Activated CD8-positive, alpha-beta memory T cell treated with anti-CD3 and anti-CD28 coated beads for 36 hours (primary cell): ENCODE measurements at regions not wholly inside any gene's neighbourhood (a gene's known extent, or its start where the extent isn't known, plus 50 kb on each side); places are given as distances from the start of the nearest gene placed in this dataset.

Source experiments
- CTCF ChIA-PET: fragments of 350-600 bp; sonication (Branson Sonifier 250); formaldehyde crosslinking; loops from one replicate; lab custom pipeline; 2021; ENCODE audit warnings: antibody characterized with exemption; lab: Charles Lee
- POLR2A ChIA-PET: fragments of 350-600 bp; sonication (Branson Sonifier 250); formaldehyde crosslinking; loops from one replicate; lab custom pipeline; 2021; ENCODE audit warnings: antibody characterized with exemption; lab: Charles Lee

GRCh38 chr14:40003773-40004172, 571.5 kb upstream of the FBXO33 start:
- POLR2A ChIA-PET = no interaction called here
- CTCF ChIA-PET = no interaction called here

DNA sequence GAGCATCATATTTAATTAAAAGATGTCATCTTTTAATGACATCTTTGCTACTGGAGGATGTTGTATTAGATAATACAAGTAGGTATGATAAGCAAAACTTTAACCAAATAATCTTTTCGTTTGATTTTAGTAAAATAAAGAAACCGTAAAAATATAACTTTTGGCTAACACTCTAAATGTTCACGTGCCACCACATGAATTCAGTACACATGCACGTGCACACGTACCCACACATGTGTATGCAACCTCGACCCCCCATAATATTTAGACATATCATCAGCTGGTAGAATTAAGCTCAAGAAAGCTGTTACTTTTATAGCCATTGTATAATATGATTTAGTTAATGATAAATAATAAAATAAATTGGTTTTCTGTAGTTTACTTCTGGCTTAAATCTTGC, 566.6 kb upstream of the FBXO33 start:
- CTCF ChIA-PET = no interaction called here
- POLR2A ChIA-PET = no interaction called here

DNA sequence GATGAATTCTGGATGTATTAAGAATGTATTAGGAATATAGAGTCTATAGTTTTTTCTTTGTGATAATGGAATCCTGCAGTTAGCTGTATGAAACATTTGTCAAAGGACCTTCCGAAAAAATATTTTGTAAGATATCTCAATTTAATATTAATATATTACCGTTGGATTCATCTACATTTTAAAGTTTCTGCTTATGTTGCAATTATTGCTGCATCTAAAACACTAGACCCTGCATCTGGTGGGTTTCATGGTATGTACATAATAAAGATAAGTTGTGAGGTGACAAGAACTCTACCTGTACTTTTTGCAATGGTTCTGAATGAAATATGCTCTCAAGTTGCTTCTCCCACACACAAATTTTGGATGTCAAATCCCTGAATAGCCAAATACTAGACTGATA, 565.9 kb upstream of the FBXO33 start:
- ChIA-PET CTCF (no interaction called here), POLR2A (no interaction called here)

DNA sequence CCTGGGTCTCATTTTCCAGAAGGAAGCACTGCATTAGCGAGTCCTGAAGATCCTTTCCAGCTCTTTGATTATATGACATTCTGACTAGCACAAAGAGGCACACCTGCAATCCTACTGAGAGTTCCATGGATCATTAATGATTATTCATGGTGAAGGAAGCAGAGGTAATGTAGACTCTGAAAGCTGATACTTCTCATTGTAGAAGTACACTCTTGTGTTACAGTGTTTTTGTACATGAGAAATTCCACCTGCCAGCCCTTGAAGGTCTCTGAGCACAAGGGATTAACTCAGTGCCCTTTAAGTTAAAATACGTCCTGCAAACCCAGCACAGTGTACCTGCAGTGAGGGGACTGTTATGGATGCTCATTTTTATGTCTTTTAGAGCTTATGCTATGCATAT, 558.8 kb upstream of the FBXO33 start:
- ChIA-PET CTCF (no interaction called here), POLR2A (no interaction called here)

DNA sequence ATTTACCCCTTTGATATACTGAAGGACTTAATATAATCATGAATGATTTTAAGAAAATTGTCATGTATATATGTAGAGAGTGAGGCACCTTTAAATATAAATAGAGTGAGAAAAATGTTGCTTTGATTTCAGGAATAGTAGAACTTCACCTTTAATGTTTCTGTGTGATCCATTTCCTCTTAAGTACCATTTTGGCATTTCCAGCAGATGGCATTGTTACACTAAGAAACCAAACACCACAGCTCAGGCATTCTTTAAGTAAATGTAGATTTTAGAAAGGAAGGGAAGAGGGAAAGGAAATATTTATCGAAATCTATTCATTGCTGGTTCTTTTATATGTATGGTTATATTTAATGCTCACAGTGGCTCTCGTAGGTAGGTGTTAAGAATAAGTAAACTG, 556.7 kb upstream of the FBXO33 start:
- ChIA-PET CTCF (no interaction called here), POLR2A (no interaction called here)

- ChIA-PET CTCF (no interaction called here), POLR2A (no interaction called here)
Observed at GRCh38 chr14:39984323-39984722, 552.1 kb upstream of the FBXO33 start.

DNA sequence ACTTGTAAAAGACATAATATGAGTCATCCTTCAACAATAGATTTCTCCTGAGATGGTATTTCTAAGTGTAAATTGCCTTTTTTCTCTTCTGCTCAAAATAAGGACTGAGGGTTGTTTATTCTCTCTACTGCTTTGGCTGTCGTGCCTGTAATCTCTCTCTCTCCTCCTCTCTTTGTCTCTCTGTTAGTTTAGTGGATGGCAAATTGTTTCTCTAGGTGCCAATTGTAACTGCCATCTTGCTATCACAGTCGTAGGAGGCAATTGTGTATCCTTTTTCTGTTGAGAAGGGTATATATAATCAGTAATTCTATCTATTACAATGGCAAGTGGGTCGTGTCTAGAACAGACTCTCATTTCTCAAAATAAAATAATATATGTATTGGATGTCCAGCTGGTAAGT, 545.0 kb upstream of the FBXO33 start:
- CTCF ChIA-PET = no interaction called here

GRCh38 chr14:39974036-39974435, 541.8 kb upstream of the FBXO33 start:
- CTCF ChIA-PET = no interaction called here
- POLR2A ChIA-PET = no interaction called here

More for the DNA sequence above, 545.0 kb upstream of the FBXO33 start:
- POLR2A ChIA-PET = no interaction called here

DNA sequence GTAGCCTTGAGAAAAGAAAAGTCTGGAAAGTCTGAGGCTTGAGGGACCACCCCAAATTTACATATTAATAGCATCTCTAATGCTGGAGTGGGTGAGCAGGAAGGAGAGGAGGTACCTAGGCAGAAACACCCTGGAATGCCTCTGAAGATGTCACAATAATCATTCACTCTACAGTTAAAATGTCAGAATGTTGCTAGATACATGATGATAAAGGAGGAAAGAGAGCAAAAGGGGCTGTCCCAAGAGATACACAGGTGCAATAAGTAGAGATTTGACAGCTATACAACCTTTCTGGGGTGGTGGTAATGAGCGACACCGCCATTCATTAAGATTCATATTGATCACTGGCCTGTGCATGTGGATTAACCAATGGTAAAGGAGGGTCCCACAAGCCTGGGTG, 540.5 kb upstream of the FBXO33 start:
- CTCF ChIA-PET = no interaction called here
- POLR2A ChIA-PET = no interaction called here

GRCh38 chr14:39967885-39968284, 535.7 kb upstream of the FBXO33 start:
- ChIA-PET POLR2A (no interaction called here), CTCF (no interaction called here)

GRCh38 chr14:39957987-39958386, 525.8 kb upstream of the FBXO33 start:
- CTCF ChIA-PET = no interaction called here

DNA sequence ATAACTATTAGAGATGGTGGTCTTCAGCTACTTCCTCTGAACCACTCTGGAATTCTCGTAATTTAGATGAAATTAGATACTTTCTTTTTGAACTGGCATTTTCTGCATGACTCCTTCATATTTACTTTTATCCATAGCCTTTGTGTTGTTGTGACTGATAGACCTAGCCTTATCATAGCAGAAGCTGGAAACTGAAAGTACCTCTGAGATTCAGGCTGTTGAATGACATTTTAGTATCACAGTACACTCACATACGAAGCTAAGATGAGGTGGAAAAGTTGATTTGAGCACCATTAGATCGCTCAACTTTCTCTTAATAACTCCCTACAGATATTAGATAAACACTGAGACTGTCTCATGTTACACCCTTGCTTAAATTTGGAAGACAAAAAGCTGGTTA, 525.1 kb upstream of the FBXO33 start:
- ChIA-PET POLR2A (no interaction called here), CTCF (no interaction called here)

More at GRCh38 chr14:39957987-39958386, 525.8 kb upstream of the FBXO33 start:
- POLR2A ChIA-PET = no interaction called here

DNA sequence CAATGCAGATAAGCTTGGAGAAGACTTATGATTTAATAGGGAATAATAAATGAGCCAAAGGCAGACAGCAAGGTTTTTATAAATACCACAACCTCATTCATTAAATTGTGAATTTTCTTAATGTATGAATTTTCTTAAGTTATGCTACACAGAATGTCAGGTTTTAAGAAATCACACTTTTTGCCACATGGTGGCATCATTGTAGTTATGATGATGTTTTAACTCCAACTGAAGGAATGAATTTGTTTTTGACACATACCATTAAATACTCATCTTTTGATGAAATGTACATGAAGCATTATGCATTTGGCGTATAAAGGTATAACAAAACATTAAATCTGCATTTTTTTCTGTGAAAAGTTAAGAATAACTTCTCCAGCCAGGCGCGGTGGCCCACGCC, 524.1 kb upstream of the FBXO33 start:
- POLR2A ChIA-PET = no interaction called here
- CTCF ChIA-PET = no interaction called here

DNA sequence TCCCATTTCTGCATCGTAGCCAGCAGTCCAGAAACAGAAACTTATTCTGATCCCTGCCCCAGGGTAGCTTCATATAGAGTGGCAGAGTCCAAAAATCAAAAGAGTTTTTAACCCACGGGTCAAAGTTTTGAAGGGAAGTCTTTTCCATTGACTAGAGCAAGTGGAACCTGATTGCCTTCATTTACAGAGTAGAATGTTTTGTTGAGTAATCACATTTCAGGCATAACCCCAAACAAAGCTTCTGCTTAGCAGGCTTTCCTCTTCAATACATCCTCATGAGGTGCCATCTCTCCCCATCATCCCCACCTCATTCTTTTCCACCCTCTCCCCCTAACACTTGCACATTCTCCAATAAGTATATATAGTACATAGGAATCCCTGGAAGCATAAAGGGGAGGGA, 516.0 kb upstream of the FBXO33 start:
- CTCF ChIA-PET = no interaction called here
- POLR2A ChIA-PET = no interaction called here

DNA sequence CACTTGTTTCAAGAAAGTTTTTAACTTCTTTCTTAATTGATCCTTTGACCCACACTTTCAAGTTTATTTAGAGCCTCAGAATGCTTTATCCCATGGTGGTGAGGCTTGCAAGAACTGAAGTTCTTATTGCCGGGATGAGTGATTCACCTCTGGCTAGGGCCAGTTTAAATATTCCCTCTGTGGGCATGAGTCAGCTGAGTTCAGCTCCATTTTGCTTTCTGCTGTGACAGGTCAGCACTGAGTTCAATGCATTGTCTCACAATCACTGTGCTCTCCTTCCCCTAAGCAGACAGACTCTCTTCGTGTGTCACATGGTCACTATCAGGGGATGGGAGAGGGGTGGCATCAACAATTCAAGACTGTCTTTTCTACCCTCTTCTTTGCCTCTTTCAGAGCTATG, 514.6 kb upstream of the FBXO33 start:
- CTCF ChIA-PET = no interaction called here
- POLR2A ChIA-PET = no interaction called here

DNA sequence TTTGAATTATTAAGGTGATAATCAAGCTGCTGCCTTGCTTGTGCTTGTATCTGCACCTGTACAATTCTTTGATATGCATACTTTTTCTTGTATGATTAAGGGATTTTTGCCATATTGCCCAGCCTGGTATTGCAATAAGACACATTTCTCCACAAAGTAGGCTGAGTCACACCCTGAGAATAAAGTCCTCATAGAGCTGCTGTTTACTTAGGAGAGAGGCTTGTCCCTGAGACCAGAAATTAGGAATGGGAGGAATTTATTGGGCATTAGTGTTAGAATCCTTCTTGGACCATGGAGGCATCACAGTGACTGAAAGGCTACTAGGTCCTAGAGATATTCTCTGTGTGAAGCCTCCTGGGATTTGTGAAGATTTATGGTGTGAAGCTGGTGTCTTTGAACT, 506.8 kb upstream of the FBXO33 start:
- ChIA-PET CTCF (no interaction called here), POLR2A (no interaction called here)

- POLR2A ChIA-PET = no interaction called here
- CTCF ChIA-PET = no interaction called here
Observed at GRCh38 chr14:39912192-39913100, 480.2 kb upstream of the FBXO33 start.

- POLR2A ChIA-PET = no interaction called here
- CTCF ChIA-PET = no interaction called here
Observed at GRCh38 chr14:39897657-39898056, 465.4 kb upstream of the FBXO33 start.

GRCh38 chr14:39890026-39890425, 457.8 kb upstream of the FBXO33 start:
- ChIA-PET POLR2A (no interaction called here), CTCF (no interaction called here)

DNA sequence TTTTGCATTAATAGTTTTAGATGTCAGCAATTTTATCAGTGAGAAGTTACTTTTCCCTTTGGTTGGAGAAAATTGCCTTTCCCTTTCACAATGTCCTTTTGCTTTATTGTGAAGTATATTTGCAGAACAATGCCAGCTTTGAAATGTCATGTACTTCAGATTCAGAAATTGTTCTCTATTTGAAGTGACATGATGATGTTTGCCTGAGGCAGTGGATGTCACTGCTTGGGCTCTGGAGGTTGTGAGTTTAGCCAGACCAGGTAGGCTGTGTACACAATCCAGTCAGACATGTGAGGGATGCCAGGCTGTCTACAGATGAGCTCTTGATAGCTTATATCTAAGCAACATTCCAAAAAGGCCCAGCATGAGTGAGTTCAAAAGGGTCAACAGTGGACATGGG, 451.9 kb upstream of the FBXO33 start:
- ChIA-PET POLR2A (no interaction called here), CTCF (no interaction called here)

GRCh38 chr14:39880965-39881364, 448.7 kb upstream of the FBXO33 start:
- POLR2A ChIA-PET = no interaction called here
- CTCF ChIA-PET = interaction anchor here (0.6 kb wide), 1 partner anchor 65 kb away, joined by 3 read pairs; no protein-coding TSS in a partner anchor
